Gastrocnemius medialis (tissue), 4 donors: ENCODE measurements at regions not wholly inside any gene's neighbourhood (a gene's known extent, or its start where the extent isn't known, plus 50 kb on each side); places are given as distances from the start of the nearest gene placed in this dataset.

Experiments
- ATAC-seq, 2 donors: fragments of 150-250 bp; one replicate each; pipeline ENCODE4 v1.9.1; 2016
- DNase-seq, 2 donors: peaks; one replicate each; pipeline ENCODE4 v3.0.0-alpha.2; 2019
- H3K27ac ChIP-seq, 4 donors: fragments of 200-600 bp; sonication (generic); 1 replicate in 1 of 4; 2 replicates in 3 of 4; pipeline ENCODE4 v1.5.1; 2016 to 2018; ENCODE audit warnings: mild to moderate bottlenecking in 2 of 4, moderate library complexity in 1 of 4
- H3K27me3 ChIP-seq, 3 donors: fragments of 200-600 bp; sonication (generic) in 2 of 3; 1 replicate in 1 of 3; 2 replicates in 2 of 3; pipeline versions ENCODE4 v1.5.1 to v1.6.0; 2016 to 2019; ENCODE audit warnings: mild to moderate bottlenecking in 1 of 3, moderate library complexity in 1 of 3
- H3K36me3 ChIP-seq, 2 donors: fragments of 200-600 bp; sonication (generic) in 1 of 2; one replicate each; pipeline ENCODE4 v1.5.1; 2017 to 2018
- H3K4me1 ChIP-seq, 2 donors: fragments of 200-600 bp; sonication (generic) in 1 of 2; one replicate each; pipeline ENCODE4 v1.5.1; 2016 to 2017; ENCODE audit warnings: mild to moderate bottlenecking in 2 of 2
- H3K4me3 ChIP-seq, 4 donors: fragments of 200-600 bp; sonication (generic) in 3 of 4; 1 replicate in 1 of 4; 2 replicates in 3 of 4; pipeline ENCODE4 v1.5.1; 2016 to 2019; ENCODE audit warnings: mild to moderate bottlenecking in 2 of 4
- H3K9me3 ChIP-seq, 3 donors: fragments of 200-600 bp; sonication (generic) in 2 of 3; 1 replicate in 1 of 3; 2 replicates in 2 of 3; pipeline ENCODE4 v1.5.1; 2016 to 2019
- POLR2A ChIP-seq, 2 donors: fragments of 450-650 bp; IDR thresholded peaks; one replicate each; pipeline ENCODE4 v1.6.1; 2017; ENCODE audit warnings: antibody characterized with exemption in 2 of 2, mild to moderate bottlenecking in 2 of 2, moderate library complexity in 2 of 2
- in situ Hi-C, 4 donors: fragments of 200-750 bp; cut with MboI; loops; one replicate each; pipeline versions ENCODE4 v1.15.0 to v1.8.0; 2017; ENCODE audit warnings: low sequenced_read_pairs in 4 of 4
- intact Hi-C: fragments of 100-400 bp; cut with DNase I; formaldehyde crosslinking; loops from one replicate; pipeline ENCODE4 v1.15.1; 2023; ENCODE audit warnings: low total_unique reads
- TF ChIP-seq, protein P1 (sequence below), 5 experiments: fragments of 450-650 bp in 3 of 5; fragments of 200-600 bp in 2 of 5; sonication (generic) in 2 of 5; IDR thresholded peaks in 4 of 5; conservative IDR thresholded peaks in 1 of 5; 1 replicate in 4 of 5; 2 replicates in 1 of 5; pipeline ENCODE4 v1.5.1; 2016 to 2019; ENCODE audit warnings: antibody characterized with exemption in 5 of 5, mild to moderate bottlenecking in 3 of 5, moderate library complexity in 3 of 5

DNA sequence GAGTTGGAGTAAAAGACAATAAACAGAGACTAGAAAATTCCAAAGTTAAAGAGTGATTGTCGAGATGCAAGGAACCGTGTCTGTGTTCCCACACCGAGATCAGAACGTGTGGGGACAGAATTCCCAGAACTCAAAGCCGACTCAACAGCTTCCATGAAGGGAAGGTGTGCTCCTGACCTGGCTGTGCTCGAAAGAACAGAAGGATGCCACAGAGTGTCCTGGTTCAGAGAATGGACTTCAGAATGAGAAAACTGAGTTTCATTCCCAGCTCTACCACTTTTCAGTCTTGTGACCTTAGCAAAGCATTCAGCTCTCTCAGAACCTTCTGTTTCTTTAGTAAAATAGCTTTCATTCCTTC, 420.0 kb upstream of the SLC30A5 start:
- Histone ChIP-seq H3K27ac (no peak overlapping the region), H3K9me3 (no peaks in the 10 kb centered on the region), H3K36me3 (no peaks in the 10 kb centered on the region), H3K27me3 (no peaks in the 10 kb centered on the region), H3K4me1 (no peaks in the 10 kb centered on the region), H3K4me3 (no peak overlapping the region)
- in situ Hi-C loops (no loop called here), intact Hi-C loops (no loop called here)
- ATAC-seq (no peak), DNase-seq (no peak)
- TF ChIP-seq POLR2A (IDR thresholded peaks at IDR 0.05), result no peak
- TF ChIP-seq, protein P1, sequence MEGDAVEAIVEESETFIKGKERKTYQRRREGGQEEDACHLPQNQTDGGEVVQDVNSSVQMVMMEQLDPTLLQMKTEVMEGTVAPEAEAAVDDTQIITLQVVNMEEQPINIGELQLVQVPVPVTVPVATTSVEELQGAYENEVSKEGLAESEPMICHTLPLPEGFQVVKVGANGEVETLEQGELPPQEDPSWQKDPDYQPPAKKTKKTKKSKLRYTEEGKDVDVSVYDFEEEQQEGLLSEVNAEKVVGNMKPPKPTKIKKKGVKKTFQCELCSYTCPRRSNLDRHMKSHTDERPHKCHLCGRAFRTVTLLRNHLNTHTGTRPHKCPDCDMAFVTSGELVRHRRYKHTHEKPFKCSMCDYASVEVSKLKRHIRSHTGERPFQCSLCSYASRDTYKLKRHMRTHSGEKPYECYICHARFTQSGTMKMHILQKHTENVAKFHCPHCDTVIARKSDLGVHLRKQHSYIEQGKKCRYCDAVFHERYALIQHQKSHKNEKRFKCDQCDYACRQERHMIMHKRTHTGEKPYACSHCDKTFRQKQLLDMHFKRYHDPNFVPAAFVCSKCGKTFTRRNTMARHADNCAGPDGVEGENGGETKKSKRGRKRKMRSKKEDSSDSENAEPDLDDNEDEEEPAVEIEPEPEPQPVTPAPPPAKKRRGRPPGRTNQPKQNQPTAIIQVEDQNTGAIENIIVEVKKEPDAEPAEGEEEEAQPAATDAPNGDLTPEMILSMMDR (IDR thresholded peaks at IDR 0.05 in 4 of 5, conservative IDR thresholded peaks at IDR 0.05 in 1 of 5), result no peak

DNA sequence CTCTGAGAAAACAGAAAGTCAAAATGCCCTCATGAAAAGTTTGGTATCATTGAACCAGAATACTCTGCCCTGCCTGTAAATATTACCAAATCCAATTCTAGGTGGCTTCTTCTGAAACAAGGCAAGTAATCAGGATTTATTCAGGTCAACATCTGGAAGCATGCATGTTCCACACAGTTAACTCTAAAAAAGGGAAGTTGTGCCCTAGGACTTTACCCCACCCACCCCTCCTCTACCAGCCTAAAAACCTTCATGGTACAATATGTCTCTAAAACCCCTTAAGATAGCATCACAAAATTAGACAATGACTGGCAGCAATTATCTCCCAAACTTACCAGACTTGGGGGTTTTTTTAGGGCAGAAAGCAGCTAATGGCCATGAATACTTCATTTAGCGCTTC, 414.8 kb upstream of the SLC30A5 start:
- no peak for TF ChIP-seq POLR2A (IDR thresholded peaks at IDR 0.05)
- TF ChIP-seq, protein P1 (IDR thresholded peaks at IDR 0.05 in 4 of 5, conservative IDR thresholded peaks at IDR 0.05 in 1 of 5), result no peak
- H3K4me1 ChIP-seq, result no peaks in the 10 kb centered on the region
- H3K9me3 ChIP-seq, result no peaks in the 10 kb centered on the region
- H3K36me3 ChIP-seq, result no peaks in the 10 kb centered on the region
- in situ Hi-C loops (no loop called here), intact Hi-C loops (no loop called here)
- no peak for DNase-seq
- no peak overlapping the region for H3K4me3 ChIP-seq
- H3K27ac ChIP-seq, result no peak overlapping the region
- ATAC-seq, result no peak
- no peaks in the 10 kb centered on the region for H3K27me3 ChIP-seq

DNA sequence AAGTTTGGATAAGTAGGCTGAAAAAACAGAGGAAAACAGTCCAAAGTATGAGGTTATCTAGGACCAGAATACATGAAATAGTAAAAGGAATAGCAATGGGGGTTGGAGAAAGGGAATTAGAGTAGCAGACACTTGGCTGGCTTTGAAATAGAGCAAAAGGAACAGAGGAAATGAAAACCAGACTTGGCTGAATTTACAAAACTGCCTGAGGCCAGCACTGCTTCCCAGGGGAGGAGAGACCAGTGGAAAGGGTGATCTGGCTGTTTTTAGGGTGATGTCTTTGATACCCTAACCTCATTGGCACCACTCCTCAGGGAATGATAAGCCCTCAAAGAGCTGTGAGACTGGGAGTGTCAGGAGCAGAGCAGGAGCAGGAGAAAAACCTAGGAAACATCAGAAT, 413.4 kb upstream of the SLC30A5 start:
- no peaks in the 10 kb centered on the region for H3K4me1 ChIP-seq
- H3K9me3 ChIP-seq, result no peaks in the 10 kb centered on the region
- H3K27me3 ChIP-seq, result no peaks in the 10 kb centered on the region
- no peaks in the 10 kb centered on the region for H3K36me3 ChIP-seq
- intact Hi-C loops (no loop called here), in situ Hi-C loops (no loop called here)
- DNase-seq (no peak), ATAC-seq (no peak)
- no peak for TF ChIP-seq POLR2A (IDR thresholded peaks at IDR 0.05)
- TF ChIP-seq, protein P1 (IDR thresholded peaks at IDR 0.05 in 4 of 5, conservative IDR thresholded peaks at IDR 0.05 in 1 of 5), result no peak
- no peak overlapping the region for H3K27ac ChIP-seq
- H3K4me3 ChIP-seq, result no peak overlapping the region

DNA sequence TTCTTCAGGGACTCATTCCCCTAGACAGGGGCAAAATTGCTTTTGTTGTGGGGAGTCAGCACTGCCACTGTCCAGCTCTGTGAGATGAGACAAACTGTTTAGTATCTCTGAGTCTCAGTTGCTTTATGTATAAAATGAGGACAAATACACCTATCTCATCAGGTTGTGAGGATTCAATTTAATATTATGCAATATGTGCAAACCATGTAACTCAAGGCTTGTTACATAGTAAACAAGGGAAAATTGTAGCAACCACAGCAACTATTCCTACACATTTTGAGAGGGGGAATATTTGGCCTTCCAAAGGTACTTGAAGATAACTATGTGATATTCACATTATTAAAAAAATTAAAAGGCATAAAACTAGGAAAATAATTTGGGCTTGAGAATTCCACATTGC, 411.9 kb upstream of the SLC30A5 start:
- Histone ChIP-seq H3K36me3 (no peaks in the 10 kb centered on the region), H3K27me3 (no peaks in the 10 kb centered on the region), H3K9me3 (no peaks in the 10 kb centered on the region), H3K27ac (no peak overlapping the region), H3K4me3 (no peak overlapping the region), H3K4me1 (no peaks in the 10 kb centered on the region)
- DNase-seq (no peak), ATAC-seq (no peak)
- no peak for TF ChIP-seq POLR2A (IDR thresholded peaks at IDR 0.05)
- TF ChIP-seq, protein P1 (IDR thresholded peaks at IDR 0.05 in 4 of 5, conservative IDR thresholded peaks at IDR 0.05 in 1 of 5), result no peak
- intact Hi-C loops (no loop called here), in situ Hi-C loops (no loop called here)

DNA sequence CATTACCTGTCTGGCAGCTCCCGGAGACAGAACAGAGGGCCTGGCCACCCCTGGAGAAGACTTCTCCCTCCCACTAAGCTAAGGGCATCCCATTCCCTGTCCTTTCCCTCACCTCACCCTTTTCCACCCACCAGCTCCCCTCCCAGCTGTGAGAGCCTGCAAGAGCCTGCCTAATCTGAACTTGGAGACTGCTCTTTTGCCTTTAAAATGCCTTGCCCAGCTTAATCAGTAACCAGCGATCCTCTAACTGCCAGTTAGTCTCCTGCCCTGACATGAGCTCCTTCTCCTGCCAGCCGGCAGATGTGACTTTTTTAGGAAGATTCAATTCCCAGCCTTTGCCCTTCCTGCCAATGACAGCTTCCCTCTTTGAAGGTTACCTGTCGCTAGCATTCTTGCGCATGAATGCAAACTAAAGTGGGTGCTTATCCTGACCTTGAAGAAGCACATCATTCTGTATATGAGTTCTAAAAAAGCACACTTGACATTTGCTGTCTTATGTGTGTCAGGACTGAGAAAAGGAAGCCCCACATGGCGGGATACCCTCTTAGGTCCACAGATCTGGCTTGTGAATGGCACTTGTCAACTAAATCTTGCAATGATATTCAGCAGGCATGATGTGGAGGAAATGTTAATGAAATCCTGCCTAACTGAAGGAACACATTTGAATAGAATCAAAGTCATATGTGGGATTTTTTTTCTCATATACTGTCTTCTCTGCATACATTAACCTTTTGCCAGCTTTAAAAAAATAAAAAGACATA, 411.2 kb upstream of the SLC30A5 start:
- no peak overlapping the region for H3K27ac ChIP-seq
- H3K36me3 ChIP-seq, result no peaks in the 10 kb centered on the region
- H3K9me3 ChIP-seq, result no peaks in the 10 kb centered on the region
- no peaks in the 10 kb centered on the region for H3K4me1 ChIP-seq
- intact Hi-C loops, result no loop called here
- H3K27me3 ChIP-seq, result no peaks in the 10 kb centered on the region
- no peak for DNase-seq
- no peak for ATAC-seq
- in situ Hi-C loops, result no loop called here
- H3K4me3 ChIP-seq, result no peak overlapping the region
- TF ChIP-seq, protein P1 (IDR thresholded peaks at IDR 0.05 in 4 of 5, conservative IDR thresholded peaks at IDR 0.05 in 1 of 5), result no peak
- no peak for TF ChIP-seq POLR2A (IDR thresholded peaks at IDR 0.05)
